Testis (tissue), 2 donors: ENCODE measurements at regions not wholly inside any gene's neighbourhood (a gene's known extent, or its start where the extent isn't known, plus 50 kb on each side); places are given as distances from the start of the nearest gene placed in this dataset.

Experiments
- CTCF ChIP-seq, 3 experiments: fragments of 450-650 bp in 2 of 3; fragments of 200-600 bp in 1 of 3; sonication (generic) in 1 of 3; IDR thresholded peaks; one replicate each; pipeline ENCODE4 v1.5.1; 2016 to 2019; ENCODE audit warnings: antibody characterized with exemption in 3 of 3, mild to moderate bottlenecking in 2 of 3, moderate library complexity in 1 of 3
- POLR2A ChIP-seq: fragments of 450-650 bp; IDR thresholded peaks from one replicate; pipeline ENCODE4 v1.6.1; 2017; ENCODE audit warnings: antibody characterized with exemption, mild to moderate bottlenecking, moderate library complexity

GRCh38 chr2:121868652-121869051 lies 113.2 kb downstream of the TSN start:
- TF ChIP-seq CTCF (IDR thresholded peaks at IDR 0.05) (no peak), POLR2A (no peak)
